ENCODE measurements at regions not wholly inside any gene's neighbourhood (a gene's known extent, or its start where the extent isn't known, plus 50 kb on each side); places are given as distances from the start of the nearest gene placed in this dataset.
"Not testable (repeated sequence)": the region's sequence is repeated elsewhere in the genome, so short reads cannot be mapped to it uniquely, and the experiment has no call there.

- H3K9ac ChIP-seq (ENCODE audit: low read length) = no peak overlapping the region
- H3K36me3 ChIP-seq (ENCODE audit: insufficient read depth, low read length) = no peaks in the 10 kb centered on the region
- H3K27ac ChIP-seq (ENCODE audit: low read depth, low read length) = no peak overlapping the region
- H3K9me3 ChIP-seq (ENCODE audit: low read length) = no peaks in the 10 kb centered on the region
- no peaks in the 10 kb centered on the region for H3K4me1 ChIP-seq (ENCODE audit: insufficient read depth, low read length)
- no peak overlapping the region for H3K4me3 ChIP-seq (ENCODE audit: low read depth in 1 of 2, low read length in 2 of 2)
- H3K27me3 ChIP-seq (ENCODE audit: control insufficient read depth in 1 of 2, insufficient read depth in 2 of 2, low read length in 2 of 2) = no peaks in the 10 kb centered on the region
These were observed 248.1 kb downstream of the YTHDC2 start for GRCh38 chr5:113761594-113761993.

DNA sequence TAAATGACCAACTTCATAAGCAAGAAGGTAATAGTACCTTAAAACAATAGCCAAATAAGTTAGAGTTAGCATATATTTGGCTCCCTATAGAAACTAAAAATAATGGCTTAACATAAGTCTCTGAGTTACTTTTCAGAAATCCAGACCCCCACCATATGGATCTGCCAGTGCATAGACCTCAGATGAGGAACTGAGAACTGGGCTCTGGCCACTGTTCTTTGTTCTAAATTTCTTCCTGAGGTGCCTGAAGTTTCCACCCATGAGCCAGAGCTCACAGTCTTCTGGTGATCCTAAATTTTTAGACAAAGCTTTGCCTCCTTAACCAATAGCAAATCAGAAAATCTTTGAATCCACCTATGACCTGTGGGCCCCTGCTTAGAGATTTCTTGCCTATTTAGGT, 250.9 kb downstream of the YTHDC2 start:
- H3K9me3 ChIP-seq (ENCODE audit: low read length) = no peaks in the 10 kb centered on the region
- no peaks in the 10 kb centered on the region for H3K27me3 ChIP-seq (ENCODE audit: control insufficient read depth in 1 of 2, insufficient read depth in 2 of 2, low read length in 2 of 2)
- no peaks in the 10 kb centered on the region for H3K4me1 ChIP-seq (ENCODE audit: insufficient read depth, low read length)
- no peak overlapping the region for H3K27ac ChIP-seq (ENCODE audit: low read depth, low read length)
- H3K4me3 ChIP-seq (ENCODE audit: low read depth in 1 of 2, low read length in 2 of 2) = no peak overlapping the region
- no peak overlapping the region for H3K9ac ChIP-seq (ENCODE audit: low read length)
- H3K36me3 ChIP-seq (ENCODE audit: insufficient read depth, low read length) = no peaks in the 10 kb centered on the region

GRCh38 chr5:113766827-113767226, 253.3 kb downstream of the YTHDC2 start:
- H3K27ac ChIP-seq (ENCODE audit: low read depth, low read length); H3K9me3 ChIP-seq (ENCODE audit: low read length); H3K4me1 ChIP-seq (ENCODE audit: insufficient read depth, low read length); H3K9ac ChIP-seq (ENCODE audit: low read length); H3K36me3 ChIP-seq (ENCODE audit: insufficient read depth, low read length); H3K27me3 ChIP-seq (ENCODE audit: control insufficient read depth in 1 of 2, insufficient read depth in 2 of 2, low read length in 2 of 2); H3K4me3 ChIP-seq (ENCODE audit: low read depth in 1 of 2, low read length in 2 of 2): not testable (repeated sequence)

- no peak overlapping the region for H3K27ac ChIP-seq (ENCODE audit: low read depth, low read length)
- H3K9me3 ChIP-seq (ENCODE audit: low read length) = no peaks in the 10 kb centered on the region
- no peaks in the 10 kb centered on the region for H3K4me1 ChIP-seq (ENCODE audit: insufficient read depth, low read length)
- H3K9ac ChIP-seq (ENCODE audit: low read length) = no peak overlapping the region
- no peaks in the 10 kb centered on the region for H3K36me3 ChIP-seq (ENCODE audit: insufficient read depth, low read length)
- no peak overlapping the region for H3K4me3 ChIP-seq (ENCODE audit: low read depth in 1 of 2, low read length in 2 of 2)
- no peaks in the 10 kb centered on the region for H3K27me3 ChIP-seq (ENCODE audit: control insufficient read depth in 1 of 2, insufficient read depth in 2 of 2, low read length in 2 of 2)
These were observed 257.2 kb downstream of the YTHDC2 start for GRCh38 chr5:113770648-113771047.

- no peak overlapping the region for H3K9ac ChIP-seq (ENCODE audit: low read length)
- H3K36me3 ChIP-seq (ENCODE audit: insufficient read depth, low read length) = no peaks in the 10 kb centered on the region
- no peak overlapping the region for H3K27ac ChIP-seq (ENCODE audit: low read depth, low read length)
- no peaks in the 10 kb centered on the region for H3K27me3 ChIP-seq (ENCODE audit: control insufficient read depth in 1 of 2, insufficient read depth in 2 of 2, low read length in 2 of 2)
- H3K9me3 ChIP-seq (ENCODE audit: low read length) = no peaks in the 10 kb centered on the region
- no peak overlapping the region for H3K4me3 ChIP-seq (ENCODE audit: low read depth in 1 of 2, low read length in 2 of 2)
- no peaks in the 10 kb centered on the region for H3K4me1 ChIP-seq (ENCODE audit: insufficient read depth, low read length)
These were observed 258.0 kb downstream of the YTHDC2 start for GRCh38 chr5:113771483-113771882.

- no peaks in the 10 kb centered on the region for H3K36me3 ChIP-seq (ENCODE audit: insufficient read depth, low read length)
- no peak overlapping the region for H3K9ac ChIP-seq (ENCODE audit: low read length)
- H3K27me3 ChIP-seq (ENCODE audit: control insufficient read depth in 1 of 2, insufficient read depth in 2 of 2, low read length in 2 of 2) = no peaks in the 10 kb centered on the region
- no peaks in the 10 kb centered on the region for H3K9me3 ChIP-seq (ENCODE audit: low read length)
- H3K4me1 ChIP-seq (ENCODE audit: insufficient read depth, low read length) = no peaks in the 10 kb centered on the region
- H3K27ac ChIP-seq (ENCODE audit: low read depth, low read length) = no peak overlapping the region
- H3K4me3 ChIP-seq (ENCODE audit: low read depth in 1 of 2, low read length in 2 of 2) = no peak overlapping the region
These were observed 262.7 kb downstream of the YTHDC2 start for GRCh38 chr5:113776168-113776567.

GRCh38 chr5:113776832-113777525, 263.5 kb downstream of the YTHDC2 start:
- no peak overlapping the region for H3K27ac ChIP-seq (ENCODE audit: low read depth, low read length)
- H3K9ac ChIP-seq (ENCODE audit: low read length) = no peak overlapping the region
- no peak overlapping the region for H3K4me3 ChIP-seq (ENCODE audit: low read depth in 1 of 2, low read length in 2 of 2)
- H3K27me3 ChIP-seq (ENCODE audit: control insufficient read depth in 1 of 2, insufficient read depth in 2 of 2, low read length in 2 of 2) = no peaks in the 10 kb centered on the region
- H3K4me1 ChIP-seq (ENCODE audit: insufficient read depth, low read length) = no peaks in the 10 kb centered on the region
- no peaks in the 10 kb centered on the region for H3K36me3 ChIP-seq (ENCODE audit: insufficient read depth, low read length)
- no peaks in the 10 kb centered on the region for H3K9me3 ChIP-seq (ENCODE audit: low read length)

DNA sequence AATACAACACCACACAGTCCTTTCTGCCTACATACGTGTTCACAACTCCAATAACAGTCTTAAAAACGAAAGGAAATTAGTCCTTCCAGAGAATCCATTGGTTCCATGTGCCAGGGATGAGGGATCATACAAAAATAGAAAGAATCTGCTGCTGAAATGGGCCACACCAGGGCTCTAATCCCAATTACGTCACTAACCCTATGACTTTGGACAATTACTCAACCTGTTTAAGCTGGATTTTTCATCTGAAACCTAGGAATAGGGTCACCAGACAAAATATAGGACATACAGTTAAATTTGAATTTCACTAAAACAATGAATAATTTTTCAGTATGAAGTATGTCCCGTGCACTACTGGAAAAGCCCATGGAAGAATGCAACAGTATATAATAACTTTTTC, 264.7 kb downstream of the YTHDC2 start:
- Histone ChIP-seq H3K27ac (ENCODE audit: low read depth, low read length) (no peak overlapping the region), H3K9ac (ENCODE audit: low read length) (no peak overlapping the region), H3K36me3 (ENCODE audit: insufficient read depth, low read length) (no peaks in the 10 kb centered on the region), H3K4me3 (ENCODE audit: low read depth in 1 of 2, low read length in 2 of 2) (no peak overlapping the region), H3K27me3 (ENCODE audit: control insufficient read depth in 1 of 2, insufficient read depth in 2 of 2, low read length in 2 of 2) (no peaks in the 10 kb centered on the region), H3K9me3 (ENCODE audit: low read length) (no peaks in the 10 kb centered on the region), H3K4me1 (ENCODE audit: insufficient read depth, low read length) (no peaks in the 10 kb centered on the region)

DNA sequence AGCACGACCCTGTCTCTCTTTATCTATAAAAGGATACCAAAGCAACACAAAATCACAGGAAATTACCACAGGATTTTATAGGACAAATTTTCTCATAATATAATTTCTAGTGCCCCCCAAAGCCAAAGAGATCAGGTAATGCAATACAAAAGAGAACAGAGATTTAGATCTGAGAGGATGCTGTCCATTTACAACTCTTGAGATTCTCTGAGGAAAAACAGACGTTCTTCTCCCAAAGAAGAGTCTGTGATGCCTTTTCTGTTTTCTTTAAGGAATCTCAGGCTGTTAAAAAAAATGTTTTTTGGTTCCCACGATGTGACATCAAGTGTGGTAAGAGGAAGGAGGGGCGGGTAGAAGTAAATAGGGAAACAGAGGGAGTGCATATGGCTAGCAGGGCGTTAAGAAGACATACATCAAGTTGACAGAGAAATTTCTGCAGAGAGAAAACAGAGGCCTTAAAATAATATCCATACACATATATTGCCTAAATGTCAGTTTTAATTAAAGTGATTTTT, 274.7 kb downstream of the YTHDC2 start:
- no peaks in the 10 kb centered on the region for H3K27me3 ChIP-seq (ENCODE audit: control insufficient read depth in 1 of 2, insufficient read depth in 2 of 2, low read length in 2 of 2)
- no peaks in the 10 kb centered on the region for H3K4me1 ChIP-seq (ENCODE audit: insufficient read depth, low read length)
- no peak overlapping the region for H3K4me3 ChIP-seq (ENCODE audit: low read depth in 1 of 2, low read length in 2 of 2)
- H3K9ac ChIP-seq (ENCODE audit: low read length) = no peak overlapping the region
- no peaks in the 10 kb centered on the region for H3K36me3 ChIP-seq (ENCODE audit: insufficient read depth, low read length)
- no peak overlapping the region for H3K27ac ChIP-seq (ENCODE audit: low read depth, low read length)
- H3K9me3 ChIP-seq (ENCODE audit: low read length) = no peaks in the 10 kb centered on the region

- H3K9ac ChIP-seq (ENCODE audit: low read length) = no peak overlapping the region
- H3K9me3 ChIP-seq (ENCODE audit: low read length) = no peaks in the 10 kb centered on the region
- H3K27ac ChIP-seq (ENCODE audit: low read depth, low read length) = no peak overlapping the region
- no peaks in the 10 kb centered on the region for H3K27me3 ChIP-seq (ENCODE audit: control insufficient read depth in 1 of 2, insufficient read depth in 2 of 2, low read length in 2 of 2)
- no peaks in the 10 kb centered on the region for H3K4me1 ChIP-seq (ENCODE audit: insufficient read depth, low read length)
- H3K36me3 ChIP-seq (ENCODE audit: insufficient read depth, low read length) = no peaks in the 10 kb centered on the region
- H3K4me3 ChIP-seq (ENCODE audit: low read depth in 1 of 2, low read length in 2 of 2) = no peak overlapping the region
These were observed 276.3 kb downstream of the YTHDC2 start for GRCh38 chr5:113789769-113790168.

GRCh38 chr5:113792806-113793205, 279.3 kb downstream of the YTHDC2 start:
- Histone ChIP-seq H3K27me3 (ENCODE audit: control insufficient read depth in 1 of 2, insufficient read depth in 2 of 2, low read length in 2 of 2) (no peaks in the 10 kb centered on the region), H3K36me3 (ENCODE audit: insufficient read depth, low read length) (no peaks in the 10 kb centered on the region), H3K9ac (ENCODE audit: low read length) (no peak overlapping the region), H3K4me3 (ENCODE audit: low read depth in 1 of 2, low read length in 2 of 2) (no peak overlapping the region), H3K4me1 (ENCODE audit: insufficient read depth, low read length) (no peaks in the 10 kb centered on the region), H3K27ac (ENCODE audit: low read depth, low read length) (no peak overlapping the region), H3K9me3 (ENCODE audit: low read length) (no peaks in the 10 kb centered on the region)

GRCh38 chr5:113794981-113795380, 281.5 kb downstream of the YTHDC2 start:
- no peaks in the 10 kb centered on the region for H3K36me3 ChIP-seq (ENCODE audit: insufficient read depth, low read length)
- no peaks in the 10 kb centered on the region for H3K27me3 ChIP-seq (ENCODE audit: control insufficient read depth in 1 of 2, insufficient read depth in 2 of 2, low read length in 2 of 2)
- H3K9ac ChIP-seq (ENCODE audit: low read length) = no peak overlapping the region
- no peaks in the 10 kb centered on the region for H3K4me1 ChIP-seq (ENCODE audit: insufficient read depth, low read length)
- H3K9me3 ChIP-seq (ENCODE audit: low read length) = no peaks in the 10 kb centered on the region
- H3K27ac ChIP-seq (ENCODE audit: low read depth, low read length) = no peak overlapping the region
- no peak overlapping the region for H3K4me3 ChIP-seq (ENCODE audit: low read depth in 1 of 2, low read length in 2 of 2)
